Stimulated activated naive CD4-positive, alpha-beta T cell treated with Interleukin-2 at 50 U/mL for 16 hours (primary cell): ENCODE measurements at regions not wholly inside any gene's neighbourhood (a gene's known extent, or its start where the extent isn't known, plus 50 kb on each side); places are given as distances from the start of the nearest gene placed in this dataset.

Source experiments
- DNase-seq: peaks from one replicate; lab custom pipeline; 2025; lab: John Stamatoyannopoulos, UW

- DNase-seq, result no peak
Measured at GRCh38 chr14:22452330-22452729, 136.7 kb downstream of the DAD1 start.

DNA sequence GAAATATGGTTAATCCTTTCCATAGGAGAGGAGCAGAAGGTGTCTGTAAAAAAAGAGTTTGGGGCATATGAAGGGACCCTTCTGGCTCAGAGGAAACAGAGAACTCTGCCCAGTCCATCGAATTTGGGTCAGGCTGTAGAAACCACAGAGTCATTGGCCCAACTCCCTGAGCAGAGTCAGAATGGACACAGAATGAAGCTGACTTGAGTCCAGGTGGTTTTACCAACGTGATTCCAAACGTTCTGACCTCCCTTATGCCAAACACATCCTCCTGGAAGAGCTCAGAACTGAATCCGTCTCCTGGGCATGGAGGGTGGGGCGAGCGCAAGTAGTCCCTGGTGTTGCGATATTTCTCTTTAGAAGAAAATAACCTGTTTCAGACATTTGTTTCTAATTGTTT, 138.8 kb downstream of the DAD1 start:
- no peak for DNase-seq

- no peak for DNase-seq
Measured at GRCh38 chr14:22449600-22449905, 139.5 kb downstream of the DAD1 start.

DNA sequence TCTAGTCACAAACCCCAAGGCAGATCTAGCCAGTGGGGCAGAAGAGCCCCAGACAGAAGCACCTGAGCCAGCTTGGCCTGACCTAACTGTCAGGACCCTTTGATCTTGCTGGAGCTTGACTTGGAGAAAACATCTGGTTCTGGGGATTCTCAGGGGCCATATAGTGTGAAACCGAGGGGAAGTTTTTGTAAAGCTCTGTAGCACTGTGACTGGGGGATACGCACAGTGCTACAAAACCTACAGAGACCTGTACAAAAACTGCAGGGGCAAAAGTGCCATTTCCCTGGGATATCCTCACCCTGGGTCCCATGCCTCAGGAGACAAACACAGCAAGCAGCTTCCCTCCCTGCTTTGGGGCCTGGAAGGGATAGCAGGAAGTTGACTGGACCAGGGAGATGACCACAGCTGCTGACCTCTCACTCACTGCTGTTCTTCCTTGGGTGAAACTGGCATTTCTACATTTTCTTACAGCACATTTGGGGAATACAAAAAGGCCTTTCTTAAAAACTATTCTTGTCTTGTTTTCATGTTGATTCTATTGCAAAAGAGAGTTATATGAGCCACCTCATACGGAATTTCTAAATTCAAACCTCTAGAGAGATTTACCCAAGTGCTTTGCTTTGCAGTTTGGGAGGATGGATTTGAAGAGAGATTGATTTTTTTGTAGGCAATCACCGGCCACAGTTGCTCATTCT, 140.0 kb downstream of the DAD1 start:
- no peak for DNase-seq

DNA sequence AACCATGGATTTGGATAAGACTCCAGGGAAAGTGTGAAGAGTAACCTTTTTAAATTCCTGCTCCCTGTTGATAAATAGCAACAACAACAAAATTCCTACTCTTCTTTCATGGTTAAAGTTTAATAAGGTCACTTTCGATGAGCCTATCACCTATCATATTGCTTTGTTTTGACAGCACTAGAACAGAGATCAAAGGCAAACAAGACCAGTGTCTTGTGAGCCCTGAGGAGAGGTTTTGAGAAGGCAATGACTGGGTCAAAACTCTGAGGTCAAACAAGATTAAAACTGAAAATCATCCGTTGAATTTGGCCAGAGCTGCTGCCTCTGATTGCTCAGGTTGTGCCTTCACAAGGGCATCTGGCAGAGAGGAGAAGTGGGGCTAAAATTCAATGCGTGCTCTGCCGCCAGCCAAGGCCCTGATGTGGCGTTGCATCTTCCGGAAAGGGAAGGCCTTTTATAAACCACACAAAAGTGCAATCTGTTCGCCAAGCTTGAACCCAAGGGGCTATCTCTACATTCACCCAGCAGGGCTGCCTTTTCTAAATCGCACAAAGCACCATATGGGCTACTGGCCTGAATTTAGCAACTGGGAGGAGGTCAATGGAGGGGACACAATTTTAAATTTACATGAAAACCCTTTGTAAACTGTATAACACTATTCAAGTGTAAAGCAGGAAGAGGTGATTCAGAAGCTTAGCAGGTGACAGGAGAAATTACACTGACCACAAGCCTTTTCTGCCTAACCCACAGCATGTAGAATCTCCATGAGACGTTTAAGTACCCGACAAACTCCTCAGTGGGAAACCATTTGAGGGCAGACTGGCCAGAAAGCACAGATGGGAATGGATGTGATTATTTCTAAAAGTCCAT, 140.8 kb downstream of the DAD1 start:
- DNase-seq, result no peak

GRCh38 chr14:22438742-22439141, 150.3 kb downstream of the DAD1 start:
- no peak for DNase-seq

- DNase-seq, result no peak
Measured at GRCh38 chr14:22434901-22435550, 154.0 kb downstream of the DAD1 start.

- no peak for DNase-seq
Measured at GRCh38 chr14:22434030-22434429, 155.0 kb downstream of the DAD1 start.

- no peak for DNase-seq
Measured at GRCh38 chr14:22433069-22433468, 156.0 kb downstream of the DAD1 start.

DNA sequence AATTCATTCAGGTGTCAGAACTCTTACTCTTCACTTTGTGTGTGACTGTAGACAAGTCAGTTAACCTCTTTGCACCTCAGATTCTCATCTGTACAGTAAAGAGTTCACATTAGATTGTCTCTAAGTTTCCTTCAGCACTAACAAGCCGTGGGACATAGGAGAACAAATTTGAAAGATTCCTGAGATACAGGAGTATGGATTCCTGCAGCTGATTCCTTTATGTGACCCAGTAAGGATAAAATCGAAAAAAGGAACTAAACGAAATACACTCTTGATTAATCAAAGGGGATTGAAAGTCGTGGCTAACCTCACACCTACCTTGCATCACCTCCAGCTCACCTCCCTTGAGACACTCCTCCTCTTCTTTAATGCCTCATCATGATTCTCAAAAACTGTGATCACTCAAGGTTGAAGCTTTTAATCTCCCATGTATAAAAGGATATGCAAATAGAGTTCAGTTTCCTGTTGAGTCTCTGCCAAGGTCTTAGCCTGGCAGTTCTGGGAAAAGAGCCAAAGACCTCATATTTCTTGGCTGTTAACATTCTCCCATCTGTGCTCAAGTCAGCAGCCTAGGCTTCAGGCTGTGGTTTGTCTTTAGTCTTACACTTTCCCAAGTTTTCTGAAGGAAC, 156.6 kb downstream of the DAD1 start:
- DNase-seq, result no peak

- DNase-seq, result no peak
Measured at GRCh38 chr14:22429546-22430294, 159.3 kb downstream of the DAD1 start.

GRCh38 chr14:22428700-22429291, 160.2 kb downstream of the DAD1 start:
- DNase-seq, result no peak

GRCh38 chr14:22427771-22428231, 161.2 kb downstream of the DAD1 start:
- DNase-seq, result no peak

DNA sequence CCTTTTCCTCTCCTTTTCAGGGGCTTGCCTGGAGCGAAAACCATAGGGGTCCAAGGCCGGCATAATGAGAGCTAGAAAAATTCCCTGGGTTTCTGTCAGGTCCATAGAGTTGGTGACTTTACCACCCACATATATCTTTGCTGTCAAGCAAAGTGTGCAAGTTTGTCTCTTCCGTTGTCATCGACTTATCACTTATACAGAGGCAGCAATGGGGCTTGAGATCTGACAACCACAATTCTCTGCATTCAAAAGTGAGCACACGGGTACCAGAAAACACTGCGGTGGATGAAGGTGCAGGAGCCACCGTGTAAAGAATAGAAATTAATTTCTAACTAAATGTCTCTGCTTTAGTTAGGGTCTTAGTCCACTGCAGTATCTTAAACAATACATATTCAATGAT, 162.3 kb downstream of the DAD1 start:
- DNase-seq, result no peak

GRCh38 chr14:22423958-22424357, 165.1 kb downstream of the DAD1 start:
- DNase-seq, result no peak

GRCh38 chr14:22422238-22422637, 166.8 kb downstream of the DAD1 start:
- no peak for DNase-seq

GRCh38 chr14:22420598-22421186, 168.3 kb downstream of the DAD1 start:
- DNase-seq, result no peak

- no peak for DNase-seq
Measured at GRCh38 chr14:22419620-22420019, 169.4 kb downstream of the DAD1 start.

DNA sequence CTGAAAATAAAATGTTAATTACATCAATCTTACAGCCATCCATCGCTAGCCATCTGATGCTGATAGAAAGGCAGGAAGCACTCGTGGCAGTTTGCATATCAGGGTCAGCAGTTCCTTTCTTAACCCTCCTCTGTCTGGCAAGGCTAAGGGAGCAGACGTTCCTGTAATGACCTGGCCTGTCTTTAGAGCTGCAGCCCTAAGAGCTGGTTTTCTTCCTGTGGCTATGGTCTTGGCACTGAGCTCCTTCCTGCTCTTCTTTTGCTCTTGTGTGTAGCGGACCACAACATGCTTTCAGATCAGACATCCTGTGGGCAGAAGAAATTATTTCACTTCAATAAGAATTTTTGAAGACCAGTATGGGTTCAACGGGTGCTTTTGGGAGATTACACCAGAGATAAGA, 170.4 kb downstream of the DAD1 start:
- no peak for DNase-seq

DNA sequence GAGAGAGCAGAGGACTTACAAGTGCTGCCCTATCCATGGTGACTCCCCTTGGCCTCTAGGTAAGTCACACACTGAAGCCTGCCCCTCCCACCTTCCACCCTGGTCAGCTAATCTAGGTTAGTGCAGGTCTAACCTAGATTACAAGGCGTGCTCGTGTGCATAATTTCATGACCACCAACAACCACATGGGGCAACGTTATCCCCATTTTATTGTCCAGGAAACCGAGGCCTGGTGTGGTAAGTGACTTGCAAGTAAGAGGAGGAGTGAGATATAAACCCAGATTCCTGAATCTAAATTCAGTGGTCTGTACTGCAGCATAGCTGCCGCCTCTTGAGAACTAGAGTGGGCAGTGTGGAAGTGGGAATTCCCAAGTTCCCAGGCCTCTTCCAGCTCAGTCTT, 171.1 kb downstream of the DAD1 start:
- no peak for DNase-seq

DNA sequence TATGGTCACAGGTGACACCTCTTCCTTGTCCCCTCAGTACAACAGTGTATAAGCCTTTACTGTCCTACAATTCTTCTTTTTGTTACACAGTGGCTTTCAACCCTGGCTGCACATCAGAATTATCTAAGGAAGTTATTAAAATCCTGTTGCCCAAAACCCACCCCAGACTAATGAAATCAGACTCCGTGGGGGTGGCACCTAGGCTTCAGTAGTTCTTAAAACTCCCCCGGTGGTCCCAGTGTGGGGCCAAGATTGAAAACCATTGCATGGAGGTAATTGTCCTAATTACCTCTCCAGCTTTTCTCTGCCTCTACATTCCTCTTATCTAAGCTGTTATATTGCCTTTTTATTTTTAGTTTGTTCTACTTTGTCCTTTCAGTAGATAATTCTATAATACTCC, 172.8 kb downstream of the DAD1 start:
- no peak for DNase-seq
